ENCODE measurements at regions not wholly inside any gene's neighbourhood (a gene's known extent, or its start where the extent isn't known, plus 50 kb on each side); places are given as distances from the start of the nearest gene placed in this dataset.

DNA sequence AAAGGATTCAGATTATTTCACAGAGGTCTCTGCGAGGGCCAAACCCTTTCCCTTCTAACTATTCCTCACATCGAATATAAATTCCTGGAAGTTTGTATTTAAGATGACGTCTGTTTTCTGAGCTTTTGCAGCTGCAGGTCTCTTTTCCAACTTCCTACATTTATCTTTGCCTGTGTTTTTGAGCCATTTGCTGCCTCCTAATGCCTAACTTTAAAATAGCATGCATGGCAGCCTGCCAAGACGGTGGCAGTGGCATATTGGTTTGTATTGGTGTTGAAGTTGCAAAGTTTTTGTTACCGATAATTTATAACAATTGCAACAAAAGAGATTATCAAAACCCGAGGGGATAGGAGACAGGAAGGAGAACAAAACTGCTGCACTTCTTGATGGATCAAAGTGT lies 187.1 kb upstream of the DNAJC19 start:
- Histone ChIP-seq H3K27me3 (ENCODE audit: control insufficient read depth, extremely low read depth, insufficient read depth, low read length) (no peaks in the 10 kb centered on the region), H4K20me1 (ENCODE audit: control insufficient read depth, extremely low read depth, insufficient read depth, low read length) (no peaks in the 10 kb centered on the region), H3K4me1 (ENCODE audit: control insufficient read depth, extremely low read depth, insufficient read depth, low read length) (no peaks in the 10 kb centered on the region), H2AFZ (ENCODE audit: control insufficient read depth, low read length) (no peak overlapping the region), H3K9ac (ENCODE audit: control insufficient read depth, extremely low read depth, insufficient read depth, low read length) (no peak overlapping the region), H3K4me3 (ENCODE audit: control insufficient read depth in 2 of 3, extremely low read depth in 1 of 3, insufficient read depth in 2 of 3, low read depth in 1 of 3, low read length in 3 of 3) (no peak overlapping the region), H3K4me2 (ENCODE audit: control insufficient read depth, extremely low read depth, insufficient read depth, low read depth, low read length) (no peak overlapping the region), H3K79me2 (ENCODE audit: control insufficient read depth, insufficient read depth, low read length) (no peaks in the 10 kb centered on the region), H3K36me3 (ENCODE audit: control insufficient read depth in 2 of 2, extremely low read depth in 1 of 2, insufficient read depth in 2 of 2, low read length in 2 of 2) (no peaks in the 10 kb centered on the region), H3K9me1 (ENCODE audit: control insufficient read depth, extremely low read depth, insufficient read depth, low read length) (no peaks in the 10 kb centered on the region), H3K9me3 (ENCODE audit: control insufficient read depth, low read depth, low read length) (no peaks in the 10 kb centered on the region), H3K27ac (ENCODE audit: control insufficient read depth, insufficient read depth, low read length) (no peak overlapping the region)
- dilution Hi-C loops (cut with MboI; ENCODE audit: extremely low pct_ligation_motif_present, low sequenced_read_pairs): no loop called here
- no peak for DNase-seq (ENCODE audit: low read depth, low spot score)
- TF ChIP-seq EZH2 (IDR thresholded peaks at IDR 0.05; ENCODE audit: low read length): no peak
- peak; percentile 38 to 65 (median 56) for TF ChIP-seq CTCF (optimal IDR thresholded peaks at IDR 0.05 in 1 of 3, IDR thresholded peaks at IDR 0.05 in 1 of 3, conservative IDR thresholded peaks at IDR 0.05 in 1 of 3; ENCODE audit: extremely low read depth in 1 of 3, insufficient read depth in 2 of 3, low read length in 3 of 3)
- FAIRE-seq: no peak

- TF ChIP-seq CTCF (optimal IDR thresholded peaks at IDR 0.05 in 1 of 3, IDR thresholded peaks at IDR 0.05 in 1 of 3, conservative IDR thresholded peaks at IDR 0.05 in 1 of 3; ENCODE audit: extremely low read depth in 1 of 3, insufficient read depth in 2 of 3, low read length in 3 of 3): no peak
- no peak for TF ChIP-seq EZH2 (IDR thresholded peaks at IDR 0.05; ENCODE audit: low read length)
- no peak for FAIRE-seq
- no peaks in the 10 kb centered on the region for H3K79me2 ChIP-seq (ENCODE audit: control insufficient read depth, insufficient read depth, low read length)
Observed at GRCh38 chr3:181174676-181175233, 185.2 kb upstream of the DNAJC19 start.

More at GRCh38 chr3:181174676-181175233, 185.2 kb upstream of the DNAJC19 start:
- Histone ChIP-seq H3K4me2 (ENCODE audit: control insufficient read depth, extremely low read depth, insufficient read depth, low read depth, low read length) (no peak overlapping the region), H3K9ac (ENCODE audit: control insufficient read depth, extremely low read depth, insufficient read depth, low read length) (no peak overlapping the region), H3K27me3 (ENCODE audit: control insufficient read depth, extremely low read depth, insufficient read depth, low read length) (no peaks in the 10 kb centered on the region), H3K9me1 (ENCODE audit: control insufficient read depth, extremely low read depth, insufficient read depth, low read length) (no peaks in the 10 kb centered on the region), H2AFZ (ENCODE audit: control insufficient read depth, low read length) (no peak overlapping the region), H3K4me1 (ENCODE audit: control insufficient read depth, extremely low read depth, insufficient read depth, low read length) (no peaks in the 10 kb centered on the region), H3K36me3 (ENCODE audit: control insufficient read depth in 2 of 2, extremely low read depth in 1 of 2, insufficient read depth in 2 of 2, low read length in 2 of 2) (no peaks in the 10 kb centered on the region), H3K9me3 (ENCODE audit: control insufficient read depth, low read depth, low read length) (no peaks in the 10 kb centered on the region), H3K4me3 (ENCODE audit: control insufficient read depth in 2 of 3, extremely low read depth in 1 of 3, insufficient read depth in 2 of 3, low read depth in 1 of 3, low read length in 3 of 3) (no peak overlapping the region), H3K27ac (ENCODE audit: control insufficient read depth, insufficient read depth, low read length) (no peak overlapping the region), H4K20me1 (ENCODE audit: control insufficient read depth, extremely low read depth, insufficient read depth, low read length) (no peaks in the 10 kb centered on the region)
- dilution Hi-C loops (cut with MboI; ENCODE audit: extremely low pct_ligation_motif_present, low sequenced_read_pairs): no loop called here
- DNase-seq (ENCODE audit: low read depth, low spot score): no peak
